Trophoblast cell (in vitro differentiated cells and primary cell): ENCODE measurements at regions not wholly inside any gene's neighbourhood (a gene's known extent, or its start where the extent isn't known, plus 50 kb on each side); places are given as distances from the start of the nearest gene placed in this dataset.
"Not testable (repeated sequence)": the region's sequence is repeated elsewhere in the genome, so short reads cannot be mapped to it uniquely, and the experiment has no call there.

Experiments
- DNase-seq, 2 donors: peaks; one replicate each; pipeline ENCODE4 v3.0.0-alpha.2; 2016
- H2AFZ ChIP-seq: 2 replicates; pipeline ENCODE4 v1.6.1; 2013; ENCODE audit warnings: low read length, moderate library complexity, mild to moderate bottlenecking; ENCODE audit not compliant: insufficient read depth, poor library complexity
- H2AK5ac ChIP-seq: 2 replicates; pipeline ENCODE4 v1.6.1; 2013; ENCODE audit warnings: mild to moderate bottlenecking, low read length
- H2BK120ac ChIP-seq: 2 replicates; pipeline ENCODE4 v1.6.1; 2013; ENCODE audit warnings: low read length, mild to moderate bottlenecking, moderate library complexity; ENCODE audit not compliant: insufficient read depth, poor library complexity
- H2BK12ac ChIP-seq: 2 replicates; pipeline ENCODE4 v1.6.1; 2013; ENCODE audit warnings: mild to moderate bottlenecking, low read length, moderate library complexity
- H2BK5ac ChIP-seq: 2 replicates; pipeline ENCODE4 v1.6.1; 2013; ENCODE audit warnings: low read length, low read depth, moderate library complexity, mild to moderate bottlenecking; ENCODE audit not compliant: poor library complexity
- H3K14ac ChIP-seq: 2 replicates; pipeline ENCODE4 v1.6.1; 2013; ENCODE audit warnings: mild to moderate bottlenecking, low read length
- H3K18ac ChIP-seq: 2 replicates; pipeline ENCODE4 v1.6.1; 2013; ENCODE audit warnings: mild to moderate bottlenecking, low read length
- H3K23ac ChIP-seq: 2 replicates; pipeline ENCODE4 v1.6.1; 2013; ENCODE audit warnings: low read length
- H3K27ac ChIP-seq: 2 replicates; pipeline ENCODE4 v1.5.1; 2013; ENCODE audit warnings: low read depth, mild to moderate bottlenecking, inconsistent platforms, low read length, moderate library complexity
- H3K27me3 ChIP-seq: 2 replicates; pipeline ENCODE4 v1.6.1; 2013; ENCODE audit warnings: inconsistent platforms, mild to moderate bottlenecking, low read length, moderate library complexity; ENCODE audit not compliant: insufficient read depth
- H3K36me3 ChIP-seq, 2 experiments: 1 replicate in 1 of 2; 2 replicates in 1 of 2; pipeline ENCODE4 v1.6.1; 2013; ENCODE audit warnings: low read length in 2 of 2, mild to moderate bottlenecking in 2 of 2, moderate library complexity in 1 of 2; ENCODE audit not compliant: insufficient read depth in 2 of 2, control insufficient read depth in 1 of 2
- H3K4ac ChIP-seq: 2 replicates; pipeline ENCODE4 v1.6.1; 2013; ENCODE audit warnings: low read depth, mild to moderate bottlenecking, low read length, moderate library complexity
- H3K4me1 ChIP-seq, 2 experiments: 1 replicate in 1 of 2; 2 replicates in 1 of 2; pipeline ENCODE4 v1.6.1; 2013; ENCODE audit warnings: low read length in 2 of 2, mild to moderate bottlenecking in 2 of 2, moderate library complexity in 1 of 2; ENCODE audit not compliant: insufficient read depth in 2 of 2, control insufficient read depth in 1 of 2
- H3K4me2 ChIP-seq: 2 replicates; pipeline ENCODE4 v1.6.1; 2013; ENCODE audit warnings: inconsistent platforms, mild to moderate bottlenecking, low read length, moderate library complexity
- H3K4me3 ChIP-seq: 2 replicates; pipeline ENCODE4 v1.5.1; 2013; ENCODE audit warnings: mild to moderate bottlenecking, low read depth, low read length, inconsistent platforms
- H3K79me1 ChIP-seq: one replicate; pipeline ENCODE4 v1.6.1; 2013; ENCODE audit warnings: low read length
- H3K79me2 ChIP-seq: 2 replicates; pipeline ENCODE4 v1.6.1; 2013; ENCODE audit warnings: low read length, mild to moderate bottlenecking; ENCODE audit not compliant: control insufficient read depth, insufficient read depth, poor library complexity
- H3K9ac ChIP-seq: 2 replicates; pipeline ENCODE4 v1.6.1; 2013; ENCODE audit warnings: mild to moderate bottlenecking, low read length
- H3K9me3 ChIP-seq: 2 replicates; pipeline ENCODE4 v1.6.1; 2013; ENCODE audit warnings: low read depth, mild to moderate bottlenecking, control low read depth, inconsistent platforms, low read length; ENCODE audit not compliant: insufficient read depth
- H4K12ac ChIP-seq: 2 replicates; pipeline ENCODE4 v1.6.1; 2013; ENCODE audit warnings: low read depth, mild to moderate bottlenecking, low read length, moderate library complexity
- H4K8ac ChIP-seq: 2 replicates; pipeline ENCODE4 v1.6.1; 2013; ENCODE audit warnings: low read depth, mild to moderate bottlenecking, low read length, moderate library complexity
- H4K91ac ChIP-seq: one replicate; pipeline ENCODE4 v1.6.1; 2013; ENCODE audit warnings: low read depth, mild to moderate bottlenecking, low read length, moderate library complexity
- WGBS: extraction: QIAGEN DNeasy Blood & Tissue Kit; methylation state at CpG from one replicate; pipeline ENCODE4 v1.1.7; 2013; ENCODE audit warnings: missing lambda C conversion rate; ENCODE audit not compliant: insufficient read length, insufficient coverage; ENCODE audit errors: extremely low coverage; 5-methylcytosine and 5-hydroxymethylcytosine counted together

- no peak overlapping the region for H3K4me2 ChIP-seq
- H3K23ac ChIP-seq, result no peak overlapping the region
Measured at GRCh38 chr10:114872519-114873087, 51.0 kb downstream of the FHIP2A start.

DNA sequence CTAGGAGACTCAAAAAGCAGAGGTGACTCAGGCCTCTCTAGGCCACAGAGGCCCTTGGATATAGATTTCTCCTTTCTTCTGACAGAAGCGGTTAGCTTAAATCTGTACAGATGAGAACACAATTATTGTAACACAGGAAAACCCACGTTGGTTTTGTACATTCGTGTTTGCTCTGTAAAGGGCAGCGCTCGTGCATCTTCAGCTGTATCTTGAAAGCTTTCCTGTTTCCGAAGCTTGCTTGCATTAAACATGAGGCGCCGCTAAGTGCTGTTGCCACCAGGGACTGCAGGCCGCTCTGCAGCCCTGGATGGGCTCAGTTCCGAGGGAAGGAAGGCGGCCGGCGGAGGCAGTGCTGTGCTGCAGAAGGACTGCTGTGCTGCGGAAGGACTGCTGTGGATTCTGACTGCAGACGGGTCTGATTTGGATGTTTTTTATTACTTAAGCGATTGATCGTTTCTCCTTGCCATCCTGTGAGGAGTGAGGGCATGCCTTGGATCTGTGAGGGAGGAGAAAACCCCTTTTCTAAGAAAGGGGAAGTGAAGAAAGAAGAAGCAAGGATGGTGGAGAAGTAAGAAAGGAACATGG lies 53.3 kb downstream of the FHIP2A start:
- Histone ChIP-seq H3K9me3 (no peaks in the 10 kb centered on the region), H2BK12ac (no peak overlapping the region), H2AFZ (no peak overlapping the region), H3K4me3 (no peak overlapping the region), H4K12ac (no peak overlapping the region), H3K14ac (no peak overlapping the region), H3K4me1 (no peaks in the 10 kb centered on the region), H2AK5ac (no peak overlapping the region), H4K91ac (no peak overlapping the region), H3K23ac (no peak overlapping the region), H3K4ac (no peak overlapping the region), H3K36me3 (no peaks in the 10 kb centered on the region), H3K4me2 (no peak overlapping the region), H3K9ac (no peak overlapping the region), H3K79me1 (peaks cover 2% of the 10 kb centered on the region), H2BK120ac (no peak overlapping the region), H3K27ac (no peak overlapping the region), H3K18ac (no peak overlapping the region), H3K27me3 (no peaks in the 10 kb centered on the region), H4K8ac (no peak overlapping the region), H2BK5ac (no peak overlapping the region), H3K79me2 (no peaks in the 10 kb centered on the region)
- WGBS, result no CpG with 5 or more reads among the region's 17 CpGs
- no peak for DNase-seq

More at GRCh38 chr10:114872519-114873087, 51.0 kb downstream of the FHIP2A start:
- H3K36me3 ChIP-seq, result no peaks in the 10 kb centered on the region
- H3K79me1 ChIP-seq, result no peaks in the 10 kb centered on the region
- H3K4me3 ChIP-seq, result no peak overlapping the region
- no peak overlapping the region for H2BK5ac ChIP-seq
- H3K14ac ChIP-seq, result no peak overlapping the region
- H3K18ac ChIP-seq, result no peak overlapping the region
- no peaks in the 10 kb centered on the region for H3K9me3 ChIP-seq
- H2AFZ ChIP-seq, result no peak overlapping the region
- no peaks in the 10 kb centered on the region for H3K79me2 ChIP-seq
- no peak overlapping the region for H2BK120ac ChIP-seq
- no peaks in the 10 kb centered on the region for H3K4me1 ChIP-seq
- no peak overlapping the region for H4K91ac ChIP-seq
- H3K9ac ChIP-seq, result no peak overlapping the region
- H4K12ac ChIP-seq, result no peak overlapping the region
- no peak overlapping the region for H3K4ac ChIP-seq
- no peak for DNase-seq
- H2AK5ac ChIP-seq, result no peak overlapping the region
- H2BK12ac ChIP-seq, result no peak overlapping the region
- no peaks in the 10 kb centered on the region for H3K27me3 ChIP-seq
- no peak overlapping the region for H3K27ac ChIP-seq
- no peak overlapping the region for H4K8ac ChIP-seq

- not testable (repeated sequence) for H4K12ac ChIP-seq, H2BK12ac ChIP-seq, H3K79me1 ChIP-seq, H3K18ac ChIP-seq, H3K36me3 ChIP-seq, DNase-seq, H3K9ac ChIP-seq, H3K79me2 ChIP-seq, H2BK120ac ChIP-seq, H2AFZ ChIP-seq, H2AK5ac ChIP-seq, H3K9me3 ChIP-seq, H3K4me3 ChIP-seq, H3K4me2 ChIP-seq, H3K14ac ChIP-seq, H3K27me3 ChIP-seq, H3K4me1 ChIP-seq, H3K23ac ChIP-seq, H2BK5ac ChIP-seq, H4K8ac ChIP-seq, H3K27ac ChIP-seq, H3K4ac ChIP-seq, H4K91ac ChIP-seq
- no CpG with 5 or more reads among the region's 4 CpGs for WGBS
Measured at GRCh38 chr10:114875590-114876081, 54.1 kb downstream of the FHIP2A start.

GRCh38 chr10:114876169-114876568 lies 54.6 kb downstream of the FHIP2A start:
- H3K9ac ChIP-seq, result no peak overlapping the region
- H3K9me3 ChIP-seq, result no peaks in the 10 kb centered on the region
- no peak overlapping the region for H4K91ac ChIP-seq
- H2BK120ac ChIP-seq, result no peak overlapping the region
- H4K12ac ChIP-seq, result no peak overlapping the region
- no peak overlapping the region for H2AFZ ChIP-seq
- peaks cover 0 to 3% of the 10 kb centered on the region in 2 experiments for H3K4me1 ChIP-seq
- no CpG with 5 or more reads among the region's 9 CpGs for WGBS
- H2AK5ac ChIP-seq, result no peak overlapping the region
- DNase-seq, result peak in 1 of 2 donors; percentile 25
- H3K23ac ChIP-seq, result no peak overlapping the region
- H3K4me2 ChIP-seq, result no peak overlapping the region
- H3K4me3 ChIP-seq, result no peak overlapping the region
- no peak overlapping the region for H3K14ac ChIP-seq
- no peak overlapping the region for H3K4ac ChIP-seq
- H3K36me3 ChIP-seq, result no peaks in the 10 kb centered on the region
- H3K27ac ChIP-seq, result no peak overlapping the region
- no peaks in the 10 kb centered on the region for H3K79me2 ChIP-seq
- peaks cover 2% of the 10 kb centered on the region for H3K79me1 ChIP-seq
- H3K18ac ChIP-seq, result no peak overlapping the region
- no peaks in the 10 kb centered on the region for H3K27me3 ChIP-seq
- no peak overlapping the region for H2BK12ac ChIP-seq
- no peak overlapping the region for H4K8ac ChIP-seq
- no peak overlapping the region for H2BK5ac ChIP-seq
